Peyer's patch (tissue), 4 donors: ENCODE measurements at regions not wholly inside any gene's neighbourhood (a gene's known extent, or its start where the extent isn't known, plus 50 kb on each side); places are given as distances from the start of the nearest gene placed in this dataset.
"Not testable (repeated sequence)": the region's sequence is repeated elsewhere in the genome, so short reads cannot be mapped to it uniquely, and the experiment has no call there.

Source experiments
- DNase-seq, 3 donors: peaks; one replicate each; pipeline ENCODE4 v3.0.0-alpha.2; 2017 to 2019
- H3K27ac ChIP-seq, 4 donors: fragments of 200-600 bp; sonication (generic); one replicate each; pipeline ENCODE4 v1.5.1; 2016 to 2019
- H3K27me3 ChIP-seq, 2 donors: fragments of 200-600 bp; sonication (generic); one replicate each; pipeline ENCODE4 v1.5.1; 2019
- H3K36me3 ChIP-seq, 3 donors: fragments of 200-600 bp; sonication (generic); one replicate each; pipeline ENCODE4 v1.5.1; 2016 to 2019
- H3K4me1 ChIP-seq, 4 donors: fragments of 200-600 bp; sonication (generic); one replicate each; pipeline ENCODE4 v1.5.1; 2016 to 2019
- H3K4me3 ChIP-seq, 4 donors: fragments of 200-600 bp; sonication (generic); 1 replicate in 3 of 4; 2 replicates in 1 of 4; pipeline ENCODE4 v1.5.1; 2016 to 2019; ENCODE audit warnings: mild to moderate bottlenecking in 1 of 4
- H3K9me3 ChIP-seq, 4 donors: fragments of 200-600 bp; sonication (generic); one replicate each; pipeline ENCODE4 v1.5.1; 2016 to 2019; ENCODE audit warnings: mild to moderate bottlenecking in 1 of 4
- POLR2A ChIP-seq, 2 donors: fragments of 450-650 bp; IDR thresholded peaks; one replicate each; pipeline ENCODE4 v1.5.1; 2017; ENCODE audit warnings: antibody characterized with exemption in 2 of 2, mild to moderate bottlenecking in 2 of 2, moderate library complexity in 2 of 2
- TF ChIP-seq, protein P1 (sequence below), 6 experiments: fragments of 450-650 bp in 4 of 6; fragments of 200-600 bp in 2 of 6; sonication (generic) in 1 of 6; IDR thresholded peaks; one replicate each; pipeline ENCODE4 v1.5.1; 2017 to 2019; ENCODE audit warnings: antibody characterized with exemption in 6 of 6, mild to moderate bottlenecking in 3 of 6, moderate library complexity in 1 of 6

GRCh38 chr6:21781128-21781527, 187.6 kb downstream of the SOX4 start:
- Histone ChIP-seq H3K9me3 (no peaks in the 10 kb centered on the region), H3K36me3 (no peaks in the 10 kb centered on the region), H3K27me3 (no peaks in the 10 kb centered on the region), H3K27ac (no peak overlapping the region), H3K4me1 (no peaks in the 10 kb centered on the region), H3K4me3 (no peak overlapping the region)
- TF ChIP-seq POLR2A (IDR thresholded peaks at IDR 0.05): no peak
- TF ChIP-seq, protein P1, sequence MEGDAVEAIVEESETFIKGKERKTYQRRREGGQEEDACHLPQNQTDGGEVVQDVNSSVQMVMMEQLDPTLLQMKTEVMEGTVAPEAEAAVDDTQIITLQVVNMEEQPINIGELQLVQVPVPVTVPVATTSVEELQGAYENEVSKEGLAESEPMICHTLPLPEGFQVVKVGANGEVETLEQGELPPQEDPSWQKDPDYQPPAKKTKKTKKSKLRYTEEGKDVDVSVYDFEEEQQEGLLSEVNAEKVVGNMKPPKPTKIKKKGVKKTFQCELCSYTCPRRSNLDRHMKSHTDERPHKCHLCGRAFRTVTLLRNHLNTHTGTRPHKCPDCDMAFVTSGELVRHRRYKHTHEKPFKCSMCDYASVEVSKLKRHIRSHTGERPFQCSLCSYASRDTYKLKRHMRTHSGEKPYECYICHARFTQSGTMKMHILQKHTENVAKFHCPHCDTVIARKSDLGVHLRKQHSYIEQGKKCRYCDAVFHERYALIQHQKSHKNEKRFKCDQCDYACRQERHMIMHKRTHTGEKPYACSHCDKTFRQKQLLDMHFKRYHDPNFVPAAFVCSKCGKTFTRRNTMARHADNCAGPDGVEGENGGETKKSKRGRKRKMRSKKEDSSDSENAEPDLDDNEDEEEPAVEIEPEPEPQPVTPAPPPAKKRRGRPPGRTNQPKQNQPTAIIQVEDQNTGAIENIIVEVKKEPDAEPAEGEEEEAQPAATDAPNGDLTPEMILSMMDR (IDR thresholded peaks at IDR 0.05): no peak
- no peak for DNase-seq

- H3K27me3 ChIP-seq: no peaks in the 10 kb centered on the region
- H3K36me3 ChIP-seq: no peaks in the 10 kb centered on the region
- no peak for DNase-seq
- no peaks in the 10 kb centered on the region for H3K9me3 ChIP-seq
- TF ChIP-seq POLR2A (IDR thresholded peaks at IDR 0.05): no peak
- TF ChIP-seq, protein P1 (IDR thresholded peaks at IDR 0.05): no peak
- H3K4me3 ChIP-seq: no peak overlapping the region
- no peaks in the 10 kb centered on the region for H3K4me1 ChIP-seq
- H3K27ac ChIP-seq: no peak overlapping the region
Observed at GRCh38 chr6:21785164-21785563, 191.6 kb downstream of the SOX4 start.

DNA sequence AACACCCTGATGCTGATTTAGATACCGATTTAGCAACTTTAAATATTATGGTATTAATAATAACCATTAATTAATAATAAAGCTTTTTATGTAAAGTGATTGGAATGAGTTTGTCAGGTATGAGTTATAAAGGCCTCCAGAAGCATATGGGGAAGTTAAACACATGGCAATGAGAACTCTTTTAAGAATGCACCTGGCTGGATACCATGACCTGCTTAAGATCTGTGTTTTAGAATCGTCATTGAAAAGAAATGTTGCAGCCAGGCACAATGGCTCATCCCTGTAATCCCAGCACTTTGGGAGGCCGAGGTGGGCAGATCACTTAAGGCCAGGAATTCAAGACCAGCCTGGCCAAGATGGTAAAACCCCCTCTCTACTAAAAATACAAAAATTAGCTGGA, 197.5 kb downstream of the SOX4 start:
- TF ChIP-seq, protein P1 (IDR thresholded peaks at IDR 0.05): no peak
- no peak for TF ChIP-seq POLR2A (IDR thresholded peaks at IDR 0.05)
- Histone ChIP-seq H3K27ac (no peak overlapping the region), H3K36me3 (no peaks in the 10 kb centered on the region), H3K27me3 (no peaks in the 10 kb centered on the region), H3K4me1 (no peaks in the 10 kb centered on the region), H3K4me3 (no peak overlapping the region), H3K9me3 (no peaks in the 10 kb centered on the region)
- no peak for DNase-seq

DNA sequence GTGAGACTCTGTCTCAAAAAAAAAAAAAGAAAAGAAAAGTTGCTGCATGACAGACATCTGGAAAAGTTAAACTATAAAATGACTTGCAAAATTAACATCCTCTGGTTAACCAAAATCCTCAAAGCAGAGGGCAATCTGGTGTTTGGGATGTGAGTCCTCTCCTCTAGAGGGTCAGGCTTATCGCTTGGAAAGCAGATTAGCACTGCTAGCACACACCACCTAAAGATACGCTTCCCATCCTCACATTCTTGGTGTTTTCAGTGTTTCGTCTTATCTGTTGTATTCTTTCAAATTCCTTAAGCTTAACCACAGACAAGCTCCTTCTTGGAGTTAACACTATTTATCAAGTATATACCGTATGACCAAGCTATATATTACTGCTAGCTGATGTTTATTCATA, 198.0 kb downstream of the SOX4 start:
- no peak overlapping the region for H3K27ac ChIP-seq
- no peaks in the 10 kb centered on the region for H3K4me1 ChIP-seq
- TF ChIP-seq, protein P1 (IDR thresholded peaks at IDR 0.05): no peak
- no peak for TF ChIP-seq POLR2A (IDR thresholded peaks at IDR 0.05)
- no peaks in the 10 kb centered on the region for H3K27me3 ChIP-seq
- no peak for DNase-seq
- no peaks in the 10 kb centered on the region for H3K9me3 ChIP-seq
- H3K4me3 ChIP-seq: no peak overlapping the region
- H3K36me3 ChIP-seq: no peaks in the 10 kb centered on the region

DNA sequence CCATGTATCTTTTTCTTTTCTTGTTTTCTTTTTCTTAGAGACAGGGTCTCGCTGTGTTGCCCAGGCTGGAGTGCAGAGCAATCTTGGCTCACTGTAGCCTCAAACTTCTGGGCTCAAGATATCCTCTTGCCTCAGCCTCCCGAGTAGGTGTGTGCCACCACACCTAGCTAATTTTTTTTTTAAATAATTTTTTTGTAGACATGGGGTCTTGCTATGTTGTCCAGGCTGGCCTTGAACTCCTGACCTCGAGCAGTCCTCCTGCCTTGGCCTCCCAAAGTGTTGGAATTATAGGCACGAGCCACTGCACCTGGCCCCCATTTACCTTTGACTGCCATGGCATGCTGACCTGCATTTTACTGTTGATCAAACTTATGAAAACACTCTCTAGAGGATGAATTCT, 198.6 kb downstream of the SOX4 start:
- no peak for DNase-seq
- Histone ChIP-seq H3K4me3 (no peak overlapping the region), H3K36me3 (no peaks in the 10 kb centered on the region), H3K27ac (no peak overlapping the region), H3K4me1 (no peaks in the 10 kb centered on the region), H3K9me3 (no peaks in the 10 kb centered on the region), H3K27me3 (no peaks in the 10 kb centered on the region)
- TF ChIP-seq, protein P1 (IDR thresholded peaks at IDR 0.05): no peak
- TF ChIP-seq POLR2A (IDR thresholded peaks at IDR 0.05): no peak

- not testable (repeated sequence) for H3K27ac ChIP-seq
Observed at GRCh38 chr6:21796979-21797378, 203.4 kb downstream of the SOX4 start.

More at GRCh38 chr6:21796979-21797378, 203.4 kb downstream of the SOX4 start:
- DNase-seq, H3K4me1 ChIP-seq, H3K4me3 ChIP-seq, H3K27me3 ChIP-seq, H3K9me3 ChIP-seq, H3K36me3 ChIP-seq: not testable (repeated sequence)
